WTC11 (cell line): ENCODE measurements at regions not wholly inside any gene's neighbourhood (a gene's known extent, or its start where the extent isn't known, plus 50 kb on each side); places are given as distances from the start of the nearest gene placed in this dataset.

Experiments
- ATAC-seq: fragments of 200-7000 bp; cut with Tn5 transposase; 2 replicates; pipeline ENCODE4 v1.10.0; 2021; ENCODE audit warnings: mild to moderate bottlenecking, moderate library complexity
- CTCF ChIA-PET: fragments of 300-600 bp; sonication (Branson Sonifier 250); formaldehyde crosslinking; loops from one replicate; lab custom pipeline; 2021; ENCODE audit warnings: antibody characterized with exemption; lab: Charles Lee
- POLR2A ChIA-PET: fragments of 350-600 bp; sonication (Branson Sonifier 250); formaldehyde crosslinking; loops from one replicate; lab custom pipeline; 2021; ENCODE audit warnings: antibody characterized with exemption; lab: Charles Lee
- DNase-seq: peaks from one replicate; pipeline ENCODE4 v3.0.0; 2021; ENCODE audit warnings: low spot score
- H3K27ac Mint-ChIP-seq: 2 replicates; pipeline ENCODE4 v1.8.0; 2021; ENCODE audit warnings: mixed read lengths
- H3K27me3 Mint-ChIP-seq: 2 replicates; pipeline ENCODE4 v1.8.0; 2021; ENCODE audit warnings: low read depth, mild to moderate bottlenecking, moderate library complexity, mixed read lengths
- H3K36me3 Mint-ChIP-seq: 2 replicates; pipeline ENCODE4 v1.8.0; 2021; ENCODE audit warnings: mixed read lengths
- H3K4me1 Mint-ChIP-seq: 2 replicates; pipeline ENCODE4 v1.8.0; 2022; ENCODE audit warnings: mixed read lengths
- H3K4me3 Mint-ChIP-seq: 2 replicates; pipeline ENCODE4 v1.8.0; 2021; ENCODE audit warnings: mild to moderate bottlenecking, moderate library complexity, mixed read lengths
- H3K9me3 Mint-ChIP-seq: 2 replicates; pipeline ENCODE4 v1.8.0; 2021; ENCODE audit warnings: mixed read lengths
- CDX4 ChIP-seq: fragments of 250-450 bp; sonication (Bioruptor Pico); IDR thresholded peaks from 2 replicates; pipeline ENCODE4 v1.9.0; 2021; ENCODE audit warnings: moderate library complexity, mild to moderate bottlenecking, inconsistent platforms, borderline replicate concordance
- CREM ChIP-seq: sonication (generic); formaldehyde crosslinking; IDR thresholded peaks from 2 replicates; pipeline ENCODE4 v1.8.1; 2022; ENCODE audit warnings: mild to moderate bottlenecking, missing genetic modification reagents, moderate library complexity
- CTCF ChIP-seq: fragments of 200-600 bp; IDR thresholded peaks from 2 replicates; pipeline ENCODE4 v1.8.0; 2022; ENCODE audit warnings: antibody characterized with exemption
- ELF4 ChIP-seq: sonication (generic); formaldehyde crosslinking; IDR thresholded peaks from 2 replicates; pipeline ENCODE4 v1.8.1; 2022; ENCODE audit warnings: low read depth, mild to moderate bottlenecking, moderate library complexity, missing genetic modification reagents
- GABPB1 ChIP-seq: sonication (generic); formaldehyde crosslinking; IDR thresholded peaks from 2 replicates; pipeline ENCODE4 v1.8.1; 2023; ENCODE audit warnings: mild to moderate bottlenecking, missing genetic modification reagents
- GTF2I ChIP-seq: fragments of 250-450 bp; sonication (Bioruptor Pico); conservative IDR thresholded peaks from 2 replicates; pipeline ENCODE4 v1.4.0; 2021; ENCODE audit warnings: mild to moderate bottlenecking
- HMGA2 ChIP-seq: fragments of 250-450 bp; sonication (Bioruptor Pico); IDR thresholded peaks from 2 replicates; pipeline ENCODE4 v1.4.0; 2021; ENCODE audit warnings: mild to moderate bottlenecking, moderate library complexity
- JAZF1 ChIP-seq: fragments of 250-450 bp; sonication (Bioruptor Pico); IDR thresholded peaks from 2 replicates; pipeline ENCODE4 v1.9.0; 2021; ENCODE audit warnings: moderate library complexity, mild to moderate bottlenecking, inconsistent platforms
- MLX ChIP-seq: sonication (generic); formaldehyde crosslinking; IDR thresholded peaks from 2 replicates; pipeline ENCODE4 v1.8.1; 2023; ENCODE audit warnings: mild to moderate bottlenecking, missing genetic modification reagents, moderate library complexity
- MXD4 ChIP-seq: fragments of 250-450 bp; sonication (Bioruptor Pico); IDR thresholded peaks from 2 replicates; pipeline ENCODE4 v1.8.0; 2021; ENCODE audit warnings: mild to moderate bottlenecking, moderate library complexity, borderline replicate concordance
- MYBL2 ChIP-seq: sonication (generic); formaldehyde crosslinking; IDR thresholded peaks from 2 replicates; pipeline ENCODE4 v1.8.1; 2023; ENCODE audit warnings: mild to moderate bottlenecking, moderate library complexity, missing genetic modification reagents
- NFATC4 ChIP-seq: fragments of 250-450 bp; sonication (Bioruptor Pico); IDR thresholded peaks from 2 replicates; pipeline ENCODE4 v1.9.0; 2021; ENCODE audit warnings: mild to moderate bottlenecking
- RELA ChIP-seq: sonication (generic); formaldehyde crosslinking; IDR thresholded peaks from 2 replicates; pipeline ENCODE4 v1.8.1; 2022; ENCODE audit warnings: missing genetic modification reagents, mild to moderate bottlenecking, borderline replicate concordance
- RORB ChIP-seq: fragments of 250-450 bp; sonication (Bioruptor Pico); IDR thresholded peaks from 2 replicates; pipeline ENCODE4 v1.9.0; 2021; ENCODE audit warnings: mild to moderate bottlenecking
- TP53 ChIP-seq: sonication (generic); formaldehyde crosslinking; IDR thresholded peaks from 2 replicates; pipeline ENCODE4 v1.8.1; 2023; ENCODE audit warnings: mild to moderate bottlenecking, missing genetic modification reagents
- ZBTB43 ChIP-seq: sonication (generic); formaldehyde crosslinking; IDR thresholded peaks from 2 replicates; pipeline ENCODE4 v1.8.1; 2023; ENCODE audit warnings: mild to moderate bottlenecking, missing genetic modification reagents
- ZNF219 ChIP-seq: sonication (generic); formaldehyde crosslinking; IDR thresholded peaks from 2 replicates; pipeline ENCODE4 v1.8.0; 2023; ENCODE audit warnings: missing genetic modification reagents, mild to moderate bottlenecking, borderline replicate concordance
- ZNF263 ChIP-seq: sonication (generic); formaldehyde crosslinking; IDR thresholded peaks from 2 replicates; pipeline ENCODE4 v1.8.1; 2022; ENCODE audit warnings: low read depth, mild to moderate bottlenecking, moderate library complexity, missing genetic modification reagents
- ZNF317 ChIP-seq: sonication (generic); formaldehyde crosslinking; IDR thresholded peaks from 2 replicates; pipeline ENCODE4 v1.8.1; 2023; ENCODE audit warnings: low read depth, mild to moderate bottlenecking, moderate library complexity, missing genetic modification reagents, borderline replicate concordance
- ZNF416 ChIP-seq: fragments of 250-450 bp; sonication (Bioruptor Pico); IDR thresholded peaks from 2 replicates; pipeline ENCODE4 v1.9.0; 2021; ENCODE audit warnings: mild to moderate bottlenecking, inconsistent platforms
- ZNF423 ChIP-seq: fragments of 250-450 bp; sonication (Bioruptor Pico); IDR thresholded peaks from 2 replicates; pipeline ENCODE4 v2.1.2; 2022; ENCODE audit warnings: mild to moderate bottlenecking, moderate library complexity
- ZSCAN18 ChIP-seq: fragments of 250-450 bp; sonication (Bioruptor Pico); IDR thresholded peaks from 2 replicates; pipeline ENCODE4 v2.1.2; 2022; ENCODE audit warnings: mild to moderate bottlenecking, moderate library complexity

GRCh38 chr5:113985505-113985904, 376.4 kb upstream of the KCNN2 start:
- POLR2A ChIA-PET = no interaction called here
- no peaks in the 10 kb centered on the region for H3K4me1 Mint-ChIP-seq
- TF ChIP-seq JAZF1 (CRISPR knock-in tag) (no peak), HMGA2 (no peak), ZBTB43 (CRISPR knock-in tag) (no peak), RELA (CRISPR knock-in tag) (no peak), GABPB1 (CRISPR knock-in tag) (no peak), MLX (CRISPR knock-in tag) (no peak), ZNF317 (CRISPR knock-in tag) (no peak), CDX4 (CRISPR knock-in tag) (no peak), NFATC4 (CRISPR knock-in tag) (no peak), ELF4 (CRISPR knock-in tag) (no peak)
- TF ChIP-seq, all 79 proteins: peak for 0
- Mint-ChIP-seq H3K27ac (no peak overlapping the region), H3K4me3 (no peak overlapping the region), H3K27me3 (no peaks in the 10 kb centered on the region), H3K36me3 (no peaks in the 10 kb centered on the region), H3K9me3 (no peaks in the 10 kb centered on the region)
- DNase-seq (no peak), ATAC-seq (no peak)
- CTCF ChIA-PET = interaction anchor here (1.6 kb wide), 1 partner anchor 306 kb away, joined by 4 read pairs; no protein-coding TSS in a partner anchor

GRCh38 chr5:113989278-113989912, 372.5 kb upstream of the KCNN2 start:
- ATAC-seq = no peak
- no peak for TF ChIP-seq ZNF416 (CRISPR knock-in tag)
- TF ChIP-seq CDX4 (CRISPR knock-in tag) = no peak
- TF ChIP-seq MXD4 = no peak
- no peak for TF ChIP-seq JAZF1 (CRISPR knock-in tag)
- no peak for TF ChIP-seq ZNF263 (CRISPR knock-in tag)
- no peak for TF ChIP-seq ZNF423
- TF ChIP-seq TP53 (CRISPR knock-in tag) = no peak
- no peak for TF ChIP-seq CTCF
- POLR2A ChIA-PET = no interaction called here
- H3K27ac Mint-ChIP-seq = no peak overlapping the region
- H3K4me3 Mint-ChIP-seq = no peak overlapping the region
- no peaks in the 10 kb centered on the region for H3K4me1 Mint-ChIP-seq
- H3K9me3 Mint-ChIP-seq = no peaks in the 10 kb centered on the region
- no peaks in the 10 kb centered on the region for H3K27me3 Mint-ChIP-seq
- H3K36me3 Mint-ChIP-seq = no peaks in the 10 kb centered on the region
- CTCF ChIA-PET = interaction anchor here (0.7 kb wide), 1 partner anchor 13 kb away, joined by 3 read pairs; no protein-coding TSS in a partner anchor
- DNase-seq = no peak

- no peaks in the 10 kb centered on the region for H3K27me3 Mint-ChIP-seq
- H3K36me3 Mint-ChIP-seq = no peaks in the 10 kb centered on the region
- H3K27ac Mint-ChIP-seq = no peak overlapping the region
- DNase-seq (no peak), ATAC-seq (no peak)
- no peaks in the 10 kb centered on the region for H3K4me1 Mint-ChIP-seq
- CTCF ChIA-PET = interaction anchor here (0.7 kb wide), 1 partner anchor 13 kb away, joined by 3 read pairs; no protein-coding TSS in a partner anchor
- H3K4me3 Mint-ChIP-seq = no peak overlapping the region
- POLR2A ChIA-PET = no interaction called here
- H3K9me3 Mint-ChIP-seq = no peaks in the 10 kb centered on the region
- no peak for TF ChIP-seq ZNF219 (CRISPR knock-in tag)
- no peak for TF ChIP-seq MYBL2 (CRISPR knock-in tag)
- TF ChIP-seq CREM (CRISPR knock-in tag) = no peak
- TF ChIP-seq RORB (CRISPR knock-in tag) = no peak
- no peak for TF ChIP-seq ZNF423
- TF ChIP-seq ZSCAN18 = no peak
- no peak for TF ChIP-seq ZNF416 (CRISPR knock-in tag)
- TF ChIP-seq ZNF263 (CRISPR knock-in tag) = no peak
- no peak for TF ChIP-seq GTF2I (CRISPR knock-in tag)
- no peak for TF ChIP-seq RELA (CRISPR knock-in tag)
These were observed 372.0 kb upstream of the KCNN2 start for GRCh38 chr5:113989913-113990305.
